ENCODE measurements at regions not wholly inside any gene's neighbourhood (a gene's known extent, or its start where the extent isn't known, plus 50 kb on each side); places are given as distances from the start of the nearest gene placed in this dataset.
A peak's percentile ranks its signal among the peaks of the same experiment; 100 is the strongest.

DNA sequence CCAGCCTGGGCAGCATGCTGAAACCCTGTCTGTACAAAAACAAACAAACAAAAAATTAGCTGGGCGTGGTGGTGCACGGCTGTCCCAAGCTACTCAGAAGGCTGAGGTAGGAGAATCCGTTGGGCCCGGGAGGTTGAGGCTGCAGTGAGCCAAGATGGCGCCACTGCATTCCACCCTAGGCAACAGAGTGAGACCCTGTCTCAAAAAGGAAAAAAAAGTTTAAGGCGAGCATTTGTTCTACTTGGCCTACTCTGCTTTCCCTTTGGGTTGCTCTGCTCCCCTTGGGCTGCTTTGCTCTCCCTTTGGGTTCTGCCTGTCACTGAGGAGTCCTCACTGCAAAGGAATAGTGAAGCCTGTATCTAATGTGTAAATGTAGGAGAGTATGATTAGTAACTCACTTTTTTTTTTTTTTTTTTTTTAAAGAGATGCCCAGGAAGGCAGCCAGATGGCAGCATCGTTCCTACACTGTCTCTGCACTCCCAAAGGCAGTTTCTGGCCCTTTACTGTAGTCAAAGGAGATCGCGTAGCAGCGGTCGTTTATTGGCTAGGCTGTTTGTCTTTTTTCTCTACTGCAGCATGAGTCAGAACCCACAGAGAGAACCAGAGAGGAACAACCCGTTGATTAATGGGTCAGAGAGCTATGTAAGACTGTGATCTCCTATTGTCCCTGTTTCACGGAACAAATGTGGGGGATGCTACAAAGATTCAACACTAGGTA, 118.3 kb upstream of the CWC22 start (continued):
- TF ChIP-seq, protein P1, sequence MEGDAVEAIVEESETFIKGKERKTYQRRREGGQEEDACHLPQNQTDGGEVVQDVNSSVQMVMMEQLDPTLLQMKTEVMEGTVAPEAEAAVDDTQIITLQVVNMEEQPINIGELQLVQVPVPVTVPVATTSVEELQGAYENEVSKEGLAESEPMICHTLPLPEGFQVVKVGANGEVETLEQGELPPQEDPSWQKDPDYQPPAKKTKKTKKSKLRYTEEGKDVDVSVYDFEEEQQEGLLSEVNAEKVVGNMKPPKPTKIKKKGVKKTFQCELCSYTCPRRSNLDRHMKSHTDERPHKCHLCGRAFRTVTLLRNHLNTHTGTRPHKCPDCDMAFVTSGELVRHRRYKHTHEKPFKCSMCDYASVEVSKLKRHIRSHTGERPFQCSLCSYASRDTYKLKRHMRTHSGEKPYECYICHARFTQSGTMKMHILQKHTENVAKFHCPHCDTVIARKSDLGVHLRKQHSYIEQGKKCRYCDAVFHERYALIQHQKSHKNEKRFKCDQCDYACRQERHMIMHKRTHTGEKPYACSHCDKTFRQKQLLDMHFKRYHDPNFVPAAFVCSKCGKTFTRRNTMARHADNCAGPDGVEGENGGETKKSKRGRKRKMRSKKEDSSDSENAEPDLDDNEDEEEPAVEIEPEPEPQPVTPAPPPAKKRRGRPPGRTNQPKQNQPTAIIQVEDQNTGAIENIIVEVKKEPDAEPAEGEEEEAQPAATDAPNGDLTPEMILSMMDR (IDR thresholded peaks at IDR 0.05 in 2 of 3, conservative IDR thresholded peaks at IDR 0.05 in 1 of 3; ENCODE audit: borderline replicate concordance in 1 of 3, insufficient read depth in 1 of 3, low read depth in 2 of 3, low read length in 2 of 3) = peak; percentile 65 to 75 (median 72); a peak in 5 of 6 replicates
- no peak for TF ChIP-seq EZH2 (IDR thresholded peaks at IDR 0.05)

DNA sequence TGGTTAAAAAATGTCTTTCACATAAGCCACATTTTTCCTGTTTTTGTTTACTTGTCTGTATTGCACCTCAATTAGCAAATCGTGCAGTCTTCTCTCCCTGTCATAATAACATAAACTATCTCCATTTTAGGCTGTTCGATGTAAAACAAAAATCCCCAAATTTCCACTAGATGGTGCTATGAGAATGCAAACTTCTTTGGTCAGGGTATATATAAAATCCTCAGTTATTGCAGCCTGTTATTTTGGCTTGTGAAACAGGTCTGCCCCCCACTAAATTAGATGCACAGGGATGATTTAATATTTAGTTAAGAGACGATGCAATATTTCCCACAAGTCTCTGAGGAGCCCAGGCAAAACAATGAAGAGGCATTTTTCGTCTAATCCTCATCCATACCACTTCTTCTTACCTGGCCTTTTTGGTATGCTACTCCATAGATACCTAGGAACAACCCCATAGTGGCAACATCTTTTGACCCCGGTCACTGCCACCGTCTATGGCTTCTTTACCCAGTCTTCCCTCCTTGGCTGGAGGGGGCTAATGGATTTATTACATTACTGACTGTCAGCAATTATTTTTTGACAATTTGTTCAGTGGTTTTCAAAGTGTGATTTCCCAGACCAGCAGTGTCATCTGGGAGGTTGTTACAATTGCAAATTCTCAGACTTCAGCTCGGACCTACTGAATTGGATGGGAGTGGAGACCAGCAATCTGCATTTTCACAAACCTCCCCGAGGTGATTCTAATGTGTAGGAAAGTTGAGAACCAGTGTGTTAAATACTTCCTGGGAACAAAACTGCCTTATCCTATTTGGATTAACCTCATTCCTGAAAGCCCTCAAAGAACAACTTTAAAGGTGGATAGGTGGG, 117.4 kb upstream of the CWC22 start:
- no peaks in the 10 kb centered on the region for H3K79me2 ChIP-seq (ENCODE audit: insufficient read depth, low read length)
- BruUV-seq (replicated peaks) = no TSS peak
- H3K9me2 ChIP-seq (ENCODE audit: insufficient read depth) = no peaks in the 10 kb centered on the region
- ChIA-PET POLR2A (no interaction called here), CTCF (interaction anchor here (0.9 to 3.7 kb wide), 10 partner anchors 10 to 1618 kb away, joined by 3 to 24 read pairs (median 4); partner anchors contain the start of gene UBE2E3), RAD21 (ENCODE audit: low non-redundant PET in 1 of 2, low total read pairs in 2 of 2, uncharacterized antibody in 2 of 2, unreplicated experiment in 2 of 2) (interaction anchor here (1.0 to 2.0 kb wide), 2 partner anchors 1591 kb away, joined by 3 to 7 read pairs; no protein-coding TSS in a partner anchor)
- intact Hi-C loops (cut with micrococcal nuclease) = loop anchor here (1.0 to 5.0 kb wide), 3 partner anchors 934 to 1590 kb away; no protein-coding TSS in a partner anchor
- DNase-seq (ENCODE audit: low read depth, low spot score) = peak; percentile 51
- H4K20me1 ChIP-seq (ENCODE audit: insufficient read depth) = no peaks in the 10 kb centered on the region
- peak; percentile 67 for ATAC-seq
- no peaks in the 10 kb centered on the region for H3K27me3 ChIP-seq (ENCODE audit: insufficient read depth, low read length)
- H3K4me1 ChIP-seq (ENCODE audit: control insufficient read depth in 1 of 2, insufficient read depth in 2 of 2, low read length in 2 of 2) = peaks cover 0 to 11% of the 10 kb centered on the region in 2 experiments; a peak in 2 of 4 replicates
- no peaks in the 10 kb centered on the region for H3K36me3 ChIP-seq (ENCODE audit: control insufficient read depth in 1 of 2, insufficient read depth in 2 of 2, low read length in 2 of 2)
- no peak overlapping the region for H3K4me3 ChIP-seq (replicated peaks in 1 of 2; ENCODE audit: low read depth in 1 of 2, low read length in 2 of 2)
- H3K4me2 ChIP-seq (ENCODE audit: low read length) = no peak overlapping the region
- TF ChIP-seq FOSL1 (IDR thresholded peaks at IDR 0.05; ENCODE audit: low read depth) (no peak), EGR1 (IDR thresholded peaks at IDR 0.05; ENCODE audit: low read depth) (no peak), RAD21 (IDR thresholded peaks at IDR 0.05; ENCODE audit: low read depth) (peak; percentile 84), EZH2phosphoT487 (IDR thresholded peaks at IDR 0.05; ENCODE audit: borderline replicate concordance) (no peak)
- TF ChIP-seq, protein P1 (IDR thresholded peaks at IDR 0.05 in 2 of 3, conservative IDR thresholded peaks at IDR 0.05 in 1 of 3; ENCODE audit: borderline replicate concordance in 1 of 3, insufficient read depth in 1 of 3, low read depth in 2 of 3, low read length in 2 of 3) = peak; percentile 44 to 72 (median 59)
- TF ChIP-seq, protein P2, sequence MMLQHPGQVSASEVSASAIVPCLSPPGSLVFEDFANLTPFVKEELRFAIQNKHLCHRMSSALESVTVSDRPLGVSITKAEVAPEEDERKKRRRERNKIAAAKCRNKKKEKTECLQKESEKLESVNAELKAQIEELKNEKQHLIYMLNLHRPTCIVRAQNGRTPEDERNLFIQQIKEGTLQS (IDR thresholded peaks at IDR 0.05) = no peak
- no peak overlapping the region for H3K27ac ChIP-seq (ENCODE audit: low read depth, low read length)
- peak overlapping the region; percentile 88 for H2AFZ ChIP-seq (ENCODE audit: low read depth, low read length, poor library complexity, severe bottlenecking)
- H3K9ac ChIP-seq (ENCODE audit: low read length) = no peak overlapping the region
- no peaks in the 10 kb centered on the region for H3K9me3 ChIP-seq (ENCODE audit: control insufficient read depth in 1 of 2, insufficient read depth in 1 of 2, low read depth in 1 of 2, low read length in 2 of 2)
